HUES64 (cell line): ENCODE measurements at regions not wholly inside any gene's neighbourhood (a gene's known extent, or its start where the extent isn't known, plus 50 kb on each side); places are given as distances from the start of the nearest gene placed in this dataset.

Experiments
- H3K27ac ChIP-seq: 2 replicates; pipeline ENCODE4 v1.7.0; 2013; ENCODE audit warnings: low read depth, low read length, inconsistent platforms
- H3K27me3 ChIP-seq: 2 replicates; pipeline ENCODE4 v1.6.1; 2013; ENCODE audit warnings: mild to moderate bottlenecking, low read length; ENCODE audit not compliant: insufficient read depth
- H3K36me3 ChIP-seq: 2 replicates; pipeline ENCODE4 v1.6.1; 2013; ENCODE audit warnings: mild to moderate bottlenecking, low read length; ENCODE audit not compliant: insufficient read depth
- H3K4me1 ChIP-seq: 2 replicates; pipeline ENCODE4 v1.6.1; 2013; ENCODE audit warnings: mild to moderate bottlenecking, low read length, moderate library complexity; ENCODE audit not compliant: insufficient read depth
- H3K4me3 ChIP-seq: 2 replicates; pipeline ENCODE4 v1.5.1; 2013; ENCODE audit warnings: mild to moderate bottlenecking, low read length, moderate library complexity
- H3K9ac ChIP-seq: 2 replicates; pipeline ENCODE4 v1.6.1; 2013; ENCODE audit warnings: mild to moderate bottlenecking, low read depth, low read length
- H3K9me3 ChIP-seq: 2 replicates; pipeline ENCODE4 v1.6.1; 2013; ENCODE audit warnings: low read depth, low read length; ENCODE audit not compliant: insufficient read depth
- WGBS: fragments of 150-250, 120-280 bp; methylation state at CpG from one replicate; pipeline ENCODE4 v1.1.7; 2013; ENCODE audit warnings: missing lambda C conversion rate; 5-methylcytosine and 5-hydroxymethylcytosine counted together

DNA sequence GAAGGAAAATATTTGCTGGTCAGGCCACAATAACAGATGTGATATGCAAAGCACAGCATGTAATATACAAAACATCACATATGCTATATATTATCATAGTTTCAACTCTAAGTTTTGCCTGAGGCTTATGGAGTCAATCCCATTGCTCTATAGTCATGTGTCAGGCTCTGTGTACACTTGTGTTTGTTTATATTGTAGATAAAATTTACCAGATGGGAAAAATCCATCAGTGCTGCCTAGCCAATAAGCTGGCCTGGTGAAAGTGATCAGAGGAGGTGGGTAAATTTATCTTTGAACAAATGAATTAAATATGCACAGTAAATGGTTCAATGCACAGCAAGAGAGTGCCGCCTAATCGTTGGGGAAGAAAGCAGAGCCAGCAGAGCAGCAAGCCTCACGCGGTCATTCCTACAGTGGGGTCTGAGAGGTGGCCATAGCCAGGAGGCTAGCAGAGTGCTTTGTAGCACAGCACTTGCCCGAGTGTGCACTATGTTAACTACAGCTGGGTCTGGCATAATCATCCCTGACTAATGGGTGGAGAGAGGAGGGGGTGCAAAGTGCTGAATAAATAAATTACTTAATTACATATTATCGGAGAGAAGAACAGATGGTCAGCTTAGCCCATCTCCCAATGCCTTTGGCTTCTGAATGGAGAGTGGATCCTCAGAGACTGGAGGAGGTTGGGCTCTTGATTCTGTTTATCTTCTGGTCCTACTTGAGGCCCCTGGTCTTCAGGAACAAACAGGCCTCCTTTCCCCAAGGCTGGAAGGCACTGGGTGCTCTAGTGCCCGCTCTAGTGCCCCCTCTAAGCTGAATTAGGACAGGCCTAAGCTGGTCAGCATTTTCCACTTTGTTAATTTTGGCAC, 153.5 kb downstream of the MAT2B start:
- Histone ChIP-seq H3K27me3 (no peaks in the 10 kb centered on the region), H3K9ac (no peak overlapping the region), H3K27ac (no peak overlapping the region), H3K4me1 (no peaks in the 10 kb centered on the region), H3K4me3 (no peak overlapping the region), H3K9me3 (0 out of 2 replicates have a peak, but pooled peaks cover under 1% of the 10 kb centered on the region), H3K36me3 (no peaks in the 10 kb centered on the region)
- WGBS = 79% methylated on average over 7 of the region's 7 CpGs

DNA sequence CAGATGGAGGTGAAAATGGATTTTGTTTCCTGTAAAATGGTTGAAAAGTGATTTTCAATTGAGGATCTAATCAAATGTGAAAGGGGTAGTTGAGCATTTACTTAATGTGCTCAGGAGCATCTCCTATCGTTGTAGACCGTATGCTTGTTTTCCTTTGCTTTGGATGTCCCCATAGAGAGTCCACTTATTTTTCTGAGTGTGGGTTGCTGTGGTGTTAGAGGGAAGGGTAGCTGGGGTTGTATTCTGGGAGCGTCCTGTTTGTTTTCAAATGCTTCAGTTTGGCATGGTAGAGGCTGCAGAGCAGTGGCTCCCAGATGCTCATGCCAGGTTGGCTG, 154.1 kb downstream of the MAT2B start:
- WGBS = 65% methylated on average over 3 of the region's 3 CpGs
- no peak overlapping the region for H3K27ac ChIP-seq

DNA sequence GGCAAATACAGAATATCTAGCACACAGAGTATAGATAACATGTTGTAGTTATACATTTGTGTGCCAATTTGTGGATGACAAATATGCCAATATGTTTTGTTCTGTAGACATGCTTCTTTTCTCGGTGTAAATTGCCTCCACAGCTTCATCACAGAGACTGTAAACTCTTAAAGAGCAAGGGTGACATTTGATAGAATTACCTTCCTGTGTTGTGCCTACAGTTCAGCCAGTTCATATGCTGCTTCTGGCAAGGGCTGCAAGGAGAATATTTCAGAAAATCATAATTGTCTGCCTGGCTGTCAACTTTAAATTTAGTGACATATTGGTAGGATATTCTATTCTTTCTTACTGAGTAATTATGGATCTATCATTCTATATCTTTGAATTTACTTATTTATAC, 155.1 kb downstream of the MAT2B start:
- H3K4me3 ChIP-seq = no peak overlapping the region
- 92% methylated on average over 1 of the region's 1 CpG for WGBS
- H3K27ac ChIP-seq = no peak overlapping the region

More for the DNA sequence above, 154.1 kb downstream of the MAT2B start:
- no peak overlapping the region for H3K9ac ChIP-seq
- H3K27me3 ChIP-seq = no peaks in the 10 kb centered on the region
- no peaks in the 10 kb centered on the region for H3K36me3 ChIP-seq
- no peak overlapping the region for H3K4me3 ChIP-seq
- H3K9me3 ChIP-seq = no peaks in the 10 kb centered on the region
- no peaks in the 10 kb centered on the region for H3K4me1 ChIP-seq

DNA sequence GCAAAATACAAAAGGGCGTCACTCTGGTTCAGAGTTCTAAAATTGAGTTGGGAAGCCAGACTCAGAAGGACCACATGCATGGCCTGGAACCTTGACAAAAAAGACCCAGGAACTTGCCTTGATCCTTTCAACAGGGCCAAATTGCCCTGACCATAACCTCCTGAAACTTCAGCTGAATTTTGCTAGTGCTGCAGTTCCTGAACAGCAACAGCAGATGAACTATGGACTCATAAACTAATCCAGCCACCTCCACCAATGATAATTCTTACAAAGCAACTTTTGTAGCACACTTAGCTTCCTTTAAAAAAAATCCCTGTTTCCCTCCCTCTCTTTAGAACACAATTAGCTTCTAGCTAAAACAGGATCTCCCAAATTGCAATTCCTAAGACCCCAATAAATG, 155.9 kb downstream of the MAT2B start:
- Histone ChIP-seq H3K4me3 (no peak overlapping the region), H3K27me3 (no peaks in the 10 kb centered on the region), H3K36me3 (no peaks in the 10 kb centered on the region), H3K9ac (no peak overlapping the region), H3K9me3 (no peaks in the 10 kb centered on the region), H3K27ac (no peak overlapping the region), H3K4me1 (no peaks in the 10 kb centered on the region)
- 92% methylated on average over 1 of the region's 1 CpG for WGBS

More for the DNA sequence above, 155.1 kb downstream of the MAT2B start:
- no peaks in the 10 kb centered on the region for H3K4me1 ChIP-seq
- no peaks in the 10 kb centered on the region for H3K9me3 ChIP-seq
- no peaks in the 10 kb centered on the region for H3K36me3 ChIP-seq
- H3K27me3 ChIP-seq = no peaks in the 10 kb centered on the region
- H3K9ac ChIP-seq = no peak overlapping the region

DNA sequence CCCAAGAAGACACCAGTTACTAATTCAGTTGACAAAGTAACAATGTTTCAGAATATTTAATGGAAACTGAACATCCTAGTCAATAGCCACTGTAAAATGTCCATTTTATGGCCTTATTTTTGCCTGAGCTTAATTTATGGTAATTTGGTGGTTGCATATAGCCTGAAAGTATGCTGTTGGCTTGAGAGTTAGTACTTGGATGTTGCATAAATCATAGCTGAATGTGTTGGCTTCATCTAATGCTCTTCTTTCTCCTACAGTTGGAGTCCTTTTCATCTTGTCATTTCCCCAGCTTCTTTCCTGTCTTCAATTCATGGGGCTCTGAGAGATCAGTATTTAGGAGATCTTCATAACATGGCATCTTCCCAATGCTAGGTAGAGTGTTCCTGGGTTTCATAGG, 164.6 kb downstream of the MAT2B start:
- Histone ChIP-seq H3K9me3 (no peaks in the 10 kb centered on the region), H3K27me3 (no peaks in the 10 kb centered on the region), H3K9ac (no peak overlapping the region), H3K27ac (no peak overlapping the region), H3K36me3 (no peaks in the 10 kb centered on the region), H3K4me3 (no peak overlapping the region), H3K4me1 (no peaks in the 10 kb centered on the region)

DNA sequence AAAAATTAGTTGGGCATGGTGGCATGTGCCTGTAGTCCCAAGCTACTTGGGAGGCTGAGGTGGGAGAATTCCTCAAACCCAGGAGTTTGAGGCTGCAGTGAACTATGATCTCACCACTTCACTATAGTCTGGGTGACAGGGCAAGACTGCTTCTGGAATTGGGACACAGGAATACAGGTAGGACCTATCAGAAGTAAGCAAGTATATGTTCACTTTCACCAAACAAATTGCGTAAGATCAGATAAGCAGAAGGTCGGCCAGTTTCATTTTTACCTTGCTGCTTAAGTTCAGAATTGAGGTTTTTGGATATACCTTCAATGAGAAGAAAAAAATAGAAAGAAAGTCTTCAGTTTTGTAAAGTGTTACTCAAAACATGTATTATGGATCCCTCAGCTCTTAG, 171.7 kb downstream of the MAT2B start:
- Histone ChIP-seq H3K36me3 (no peaks in the 10 kb centered on the region), H3K27me3 (no peaks in the 10 kb centered on the region), H3K27ac (no peak overlapping the region), H3K4me1 (no peaks in the 10 kb centered on the region), H3K9ac (no peak overlapping the region), H3K4me3 (no peak overlapping the region), H3K9me3 (no peaks in the 10 kb centered on the region)
- WGBS = 94% methylated on average over 2 of the region's 2 CpGs

DNA sequence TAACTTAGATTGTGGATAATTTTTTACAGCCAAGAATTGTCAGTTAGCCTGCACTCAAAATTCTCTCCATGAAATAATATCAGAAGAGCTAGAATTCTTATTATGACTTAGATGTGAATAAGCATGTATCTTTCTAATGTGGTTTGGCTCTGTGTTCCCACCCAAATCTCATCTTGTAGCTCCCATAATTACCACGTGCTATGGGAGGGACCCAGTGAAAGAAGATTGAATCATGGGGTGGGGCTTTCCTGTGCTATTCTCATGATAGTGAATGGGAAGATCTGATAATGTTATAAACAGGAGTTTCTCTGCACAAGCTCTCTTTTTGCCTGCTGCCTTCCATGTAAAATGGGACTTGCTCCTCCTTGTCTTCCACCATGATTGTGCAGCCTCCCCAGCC, 176.8 kb downstream of the MAT2B start:
- Histone ChIP-seq H3K4me1 (no peaks in the 10 kb centered on the region), H3K27ac (no peak overlapping the region), H3K9me3 (no peaks in the 10 kb centered on the region), H3K36me3 (no peaks in the 10 kb centered on the region), H3K27me3 (no peaks in the 10 kb centered on the region; the same call in 1 of the 2 replicates), H3K4me3 (no peak overlapping the region), H3K9ac (no peak overlapping the region)
- 78% methylated on average over 1 of the region's 1 CpG for WGBS

DNA sequence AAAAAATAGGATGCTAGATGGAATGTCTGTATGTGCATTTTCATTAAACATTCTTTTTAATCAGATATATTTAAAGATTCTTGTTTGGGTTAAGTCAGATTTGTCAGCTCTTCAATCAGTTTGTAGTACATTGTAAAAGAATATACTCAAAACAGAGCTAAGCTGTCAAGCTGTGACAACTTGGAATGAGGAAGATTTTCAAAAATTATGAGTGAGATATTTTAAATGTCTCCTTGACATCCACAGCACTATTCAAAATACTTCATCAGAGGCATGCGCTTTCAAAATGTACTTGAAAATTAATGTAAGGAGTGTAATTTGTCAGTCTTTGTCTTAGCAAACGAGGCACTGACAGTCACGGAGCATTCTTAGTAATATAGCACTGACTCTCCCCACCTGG, 182.0 kb downstream of the MAT2B start:
- no peaks in the 10 kb centered on the region for H3K36me3 ChIP-seq
- H3K27me3 ChIP-seq = no peaks in the 10 kb centered on the region; the same call in 1 of the 2 replicates
- WGBS = 90% methylated on average over 3 of the region's 3 CpGs
- no peaks in the 10 kb centered on the region for H3K4me1 ChIP-seq
- no peaks in the 10 kb centered on the region for H3K9me3 ChIP-seq
- H3K27ac ChIP-seq = no peak overlapping the region
- no peak overlapping the region for H3K4me3 ChIP-seq
- no peak overlapping the region for H3K9ac ChIP-seq

DNA sequence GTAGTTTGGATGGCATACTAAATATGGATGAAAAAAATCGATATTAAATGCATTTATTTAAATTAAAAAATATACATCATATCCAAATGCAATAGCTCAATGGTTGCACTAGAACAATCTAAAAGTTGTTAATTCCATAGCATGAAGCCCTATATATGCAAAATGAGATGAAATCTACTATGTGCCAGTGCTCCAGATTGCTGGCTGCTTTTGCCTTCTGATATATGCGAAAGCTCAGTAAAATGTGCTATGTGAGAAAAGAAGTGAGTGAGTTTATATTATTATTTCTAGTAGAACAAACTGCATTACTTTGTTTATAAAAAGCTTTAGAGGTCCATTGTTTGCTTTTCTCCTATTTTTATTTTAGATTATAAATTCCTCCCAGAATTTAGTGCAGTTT, 186.7 kb downstream of the MAT2B start:
- Histone ChIP-seq H3K9ac (no peak overlapping the region), H3K4me1 (peaks cover 6% of the 10 kb centered on the region; the same call in 1 of the 2 replicates), H3K4me3 (no peak overlapping the region), H3K27me3 (no peaks in the 10 kb centered on the region), H3K27ac (no peak overlapping the region), H3K36me3 (no peaks in the 10 kb centered on the region), H3K9me3 (no peaks in the 10 kb centered on the region)
- 91% methylated on average over 1 of the region's 2 CpGs for WGBS

DNA sequence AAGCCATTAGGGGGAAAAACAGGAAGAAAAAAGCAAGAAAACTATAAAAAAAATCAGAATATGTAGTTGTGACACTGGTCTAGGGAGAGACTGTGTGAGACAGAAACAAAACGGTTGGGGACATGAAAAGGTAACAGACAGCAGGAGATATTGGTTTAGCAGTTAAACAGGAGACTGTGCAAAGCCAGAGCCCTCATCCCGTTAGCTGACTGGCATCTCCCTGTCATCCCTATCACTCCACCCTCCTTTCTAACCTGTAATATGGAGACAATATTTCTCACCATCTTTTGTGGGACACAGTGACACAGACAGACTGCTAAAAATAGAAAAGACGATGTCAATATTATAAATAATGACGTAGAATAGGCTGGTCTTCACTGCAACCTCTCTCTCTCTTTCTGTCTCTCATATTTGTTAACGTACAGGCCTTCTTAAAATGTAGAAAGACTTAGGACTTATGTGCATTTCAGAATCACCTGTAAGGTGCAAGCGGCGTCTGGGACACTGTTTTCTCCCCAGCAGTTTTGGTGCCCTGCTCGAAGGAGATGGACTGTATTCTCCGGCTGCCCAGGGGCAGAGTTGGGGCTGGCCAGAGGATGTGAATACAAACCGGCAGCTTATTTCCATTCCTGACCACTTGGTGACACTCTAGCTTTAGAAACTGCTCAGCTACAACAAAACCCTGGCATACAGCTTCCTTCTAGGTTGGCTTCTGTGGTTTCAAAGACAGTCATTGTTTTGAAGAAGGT, 190.6 kb downstream of the MAT2B start:
- Histone ChIP-seq H3K9me3 (no peaks in the 10 kb centered on the region), H3K27ac (no peak overlapping the region), H3K9ac (no peak overlapping the region), H3K27me3 (no peaks in the 10 kb centered on the region), H3K4me1 (peaks cover 6% of the 10 kb centered on the region; the same call in 1 of the 2 replicates), H3K4me3 (no peak overlapping the region), H3K36me3 (no peaks in the 10 kb centered on the region)
- WGBS = 62% methylated on average over 10 of the region's 10 CpGs

DNA sequence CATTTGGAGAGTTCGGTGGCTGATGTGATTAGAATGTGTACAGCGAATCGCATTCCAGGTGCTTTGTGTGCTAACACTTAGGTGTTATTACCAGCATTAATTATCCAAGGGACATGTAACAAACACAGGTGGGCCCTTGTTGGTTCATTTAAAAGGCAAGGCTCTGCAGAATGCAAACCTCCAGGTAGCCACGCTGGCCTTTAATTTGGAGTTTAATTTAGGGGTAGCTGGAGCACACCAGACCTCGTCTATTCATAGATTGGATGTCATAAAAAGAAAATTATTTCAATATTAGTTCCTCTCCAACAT, 191.1 kb downstream of the MAT2B start:
- peaks cover 6% of the 10 kb centered on the region; the same call in 1 of the 2 replicates for H3K4me1 ChIP-seq
- no peaks in the 10 kb centered on the region for H3K27me3 ChIP-seq
- 53% methylated on average over 4 of the region's 5 CpGs for WGBS
- no peak overlapping the region for H3K9ac ChIP-seq
- H3K36me3 ChIP-seq = no peaks in the 10 kb centered on the region
- no peak overlapping the region for H3K27ac ChIP-seq
- no peak overlapping the region for H3K4me3 ChIP-seq
- H3K9me3 ChIP-seq = no peaks in the 10 kb centered on the region
